ENCODE measurements at regions not wholly inside any gene's neighbourhood (a gene's known extent, or its start where the extent isn't known, plus 50 kb on each side); places are given as distances from the start of the nearest gene placed in this dataset.

DNA sequence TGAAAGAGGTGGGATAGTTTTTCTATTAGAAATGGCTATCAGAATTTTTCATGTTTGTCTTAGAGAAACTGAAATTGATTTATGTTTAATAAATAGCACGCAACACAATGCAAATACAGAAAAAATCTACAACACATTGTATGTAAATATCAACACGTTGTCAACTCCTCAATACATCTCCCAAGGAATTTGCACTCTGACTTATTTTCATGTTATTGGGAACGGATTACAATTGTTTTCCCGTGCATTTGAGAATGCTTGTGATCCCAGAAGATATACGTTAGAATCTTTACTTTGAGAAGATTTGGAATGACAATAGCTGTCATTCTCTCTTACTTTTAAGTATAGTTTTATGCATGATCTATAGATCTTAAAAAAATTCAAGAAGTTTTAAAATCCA lies 313.8 kb upstream of the AKR1E2 start:
- WGBS, 3 donors: 76 to 89% (median 86%) methylated on average over 5 of the region's 5 CpGs
- Histone ChIP-seq H3K27me3 (no peaks in the 10 kb centered on the region), H3K4me3 (no peak overlapping the region), H3K36me3 (no peaks in the 10 kb centered on the region), H3K4me1 (ENCODE audit: insufficient read depth) (no peaks in the 10 kb centered on the region), H3K27ac (no peak overlapping the region), H3K9me3 (no peaks in the 10 kb centered on the region)
- intact Hi-C loops (cut with DNase I): no loop called here
- DNase-seq: no peak
- no peak for TF ChIP-seq EP300 (IDR thresholded peaks at IDR 0.05)
- TF ChIP-seq, protein P1, sequence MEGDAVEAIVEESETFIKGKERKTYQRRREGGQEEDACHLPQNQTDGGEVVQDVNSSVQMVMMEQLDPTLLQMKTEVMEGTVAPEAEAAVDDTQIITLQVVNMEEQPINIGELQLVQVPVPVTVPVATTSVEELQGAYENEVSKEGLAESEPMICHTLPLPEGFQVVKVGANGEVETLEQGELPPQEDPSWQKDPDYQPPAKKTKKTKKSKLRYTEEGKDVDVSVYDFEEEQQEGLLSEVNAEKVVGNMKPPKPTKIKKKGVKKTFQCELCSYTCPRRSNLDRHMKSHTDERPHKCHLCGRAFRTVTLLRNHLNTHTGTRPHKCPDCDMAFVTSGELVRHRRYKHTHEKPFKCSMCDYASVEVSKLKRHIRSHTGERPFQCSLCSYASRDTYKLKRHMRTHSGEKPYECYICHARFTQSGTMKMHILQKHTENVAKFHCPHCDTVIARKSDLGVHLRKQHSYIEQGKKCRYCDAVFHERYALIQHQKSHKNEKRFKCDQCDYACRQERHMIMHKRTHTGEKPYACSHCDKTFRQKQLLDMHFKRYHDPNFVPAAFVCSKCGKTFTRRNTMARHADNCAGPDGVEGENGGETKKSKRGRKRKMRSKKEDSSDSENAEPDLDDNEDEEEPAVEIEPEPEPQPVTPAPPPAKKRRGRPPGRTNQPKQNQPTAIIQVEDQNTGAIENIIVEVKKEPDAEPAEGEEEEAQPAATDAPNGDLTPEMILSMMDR (IDR thresholded peaks at IDR 0.05): no peak
- TF ChIP-seq POLR2A (IDR thresholded peaks at IDR 0.05): no peak

DNA sequence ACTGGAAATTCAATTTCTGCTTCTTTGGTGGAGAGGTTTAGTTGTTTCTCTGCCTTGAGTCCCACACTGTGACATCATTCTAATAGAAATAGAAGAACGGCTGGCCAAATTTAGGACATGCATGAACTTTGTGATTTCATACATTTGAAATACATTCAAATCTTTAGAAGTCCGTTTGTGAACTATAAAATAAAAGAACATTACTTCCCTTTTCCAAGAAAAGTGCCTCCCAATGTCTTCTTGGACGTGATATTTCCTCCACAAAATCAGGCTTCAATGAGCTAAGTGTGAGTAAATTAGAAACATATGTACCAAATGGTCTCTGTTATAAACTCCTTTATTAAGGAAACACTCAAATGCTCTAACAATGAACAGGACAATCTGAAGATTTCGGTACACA lies 314.5 kb upstream of the AKR1E2 start:
- H3K4me3 ChIP-seq: no peak overlapping the region
- no peaks in the 10 kb centered on the region for H3K4me1 ChIP-seq (ENCODE audit: insufficient read depth)
- H3K36me3 ChIP-seq: no peaks in the 10 kb centered on the region
- WGBS, 3 donors: 43 to 76% (median 68%) methylated on average over 4 of the region's 4 CpGs
- H3K27ac ChIP-seq: no peak overlapping the region
- no peaks in the 10 kb centered on the region for H3K9me3 ChIP-seq
- no peaks in the 10 kb centered on the region for H3K27me3 ChIP-seq
- DNase-seq: no peak
- no peak for TF ChIP-seq POLR2A (IDR thresholded peaks at IDR 0.05)
- TF ChIP-seq, protein P1 (IDR thresholded peaks at IDR 0.05): no peak
- TF ChIP-seq EP300 (IDR thresholded peaks at IDR 0.05): no peak
- intact Hi-C loops (cut with DNase I): no loop called here

DNA sequence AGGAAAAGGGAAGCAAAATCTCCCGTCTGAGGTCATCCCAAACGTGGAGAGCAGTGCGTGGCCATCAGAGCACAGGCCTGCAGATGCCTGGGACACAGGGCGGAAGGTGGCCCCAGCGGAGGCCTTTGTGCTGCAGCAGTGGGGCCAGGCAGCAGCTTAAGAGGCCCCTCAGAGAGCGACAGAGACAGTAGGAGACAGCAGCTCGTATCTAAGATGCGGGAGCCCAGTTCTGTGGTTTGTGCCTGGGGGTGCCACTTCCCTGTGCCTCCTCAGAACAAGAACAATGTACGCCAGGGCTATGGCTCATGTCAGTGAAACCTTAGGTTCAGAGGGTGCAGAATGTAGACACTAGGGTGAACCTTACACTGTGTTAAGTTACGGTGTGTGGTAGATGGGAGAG lies 316.6 kb upstream of the AKR1E2 start:
- no peaks in the 10 kb centered on the region for H3K9me3 ChIP-seq
- WGBS, 3 donors: 90 to 97% (median 93%) methylated on average over 10 of the region's 10 CpGs
- H3K36me3 ChIP-seq: no peaks in the 10 kb centered on the region
- H3K27ac ChIP-seq: no peak overlapping the region
- no peaks in the 10 kb centered on the region for H3K4me1 ChIP-seq (ENCODE audit: insufficient read depth)
- no peak for DNase-seq
- no peaks in the 10 kb centered on the region for H3K27me3 ChIP-seq
- H3K4me3 ChIP-seq: no peak overlapping the region
- intact Hi-C loops (cut with DNase I): no loop called here
- TF ChIP-seq POLR2A (IDR thresholded peaks at IDR 0.05): no peak
- TF ChIP-seq EP300 (IDR thresholded peaks at IDR 0.05): no peak
- TF ChIP-seq, protein P1 (IDR thresholded peaks at IDR 0.05): no peak

DNA sequence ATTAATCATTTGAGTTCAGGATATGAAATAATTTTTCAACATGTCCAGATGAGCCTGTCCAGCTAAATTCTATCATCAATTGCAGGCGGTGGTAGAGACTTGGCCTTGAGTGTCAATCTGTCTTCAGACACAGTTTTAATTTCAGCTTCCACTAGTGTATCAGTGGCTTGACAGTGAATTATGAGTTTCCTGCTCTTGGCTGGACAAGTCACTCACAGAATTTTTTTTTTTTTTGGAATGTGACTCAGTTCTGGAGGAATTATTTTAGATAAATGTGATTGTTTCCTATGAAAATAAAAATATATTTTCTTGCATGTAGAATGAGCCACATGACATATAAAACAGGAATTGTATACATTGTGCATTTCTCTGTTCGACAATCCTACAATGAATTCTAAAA lies 319.9 kb upstream of the AKR1E2 start:
- TF ChIP-seq POLR2A (IDR thresholded peaks at IDR 0.05) (no peak), EP300 (IDR thresholded peaks at IDR 0.05) (no peak)
- TF ChIP-seq, protein P1 (IDR thresholded peaks at IDR 0.05): no peak
- H3K36me3 ChIP-seq: no peaks in the 10 kb centered on the region
- intact Hi-C loops (cut with DNase I): no loop called here
- WGBS, 3 donors: 87 to 90% (median 88%) methylated on average over 2 of the region's 2 CpGs
- H3K27ac ChIP-seq: no peak overlapping the region
- H3K9me3 ChIP-seq: no peaks in the 10 kb centered on the region
- no peak for DNase-seq
- no peaks in the 10 kb centered on the region for H3K27me3 ChIP-seq
- H3K4me3 ChIP-seq: no peak overlapping the region
- H3K4me1 ChIP-seq (ENCODE audit: insufficient read depth): no peaks in the 10 kb centered on the region

DNA sequence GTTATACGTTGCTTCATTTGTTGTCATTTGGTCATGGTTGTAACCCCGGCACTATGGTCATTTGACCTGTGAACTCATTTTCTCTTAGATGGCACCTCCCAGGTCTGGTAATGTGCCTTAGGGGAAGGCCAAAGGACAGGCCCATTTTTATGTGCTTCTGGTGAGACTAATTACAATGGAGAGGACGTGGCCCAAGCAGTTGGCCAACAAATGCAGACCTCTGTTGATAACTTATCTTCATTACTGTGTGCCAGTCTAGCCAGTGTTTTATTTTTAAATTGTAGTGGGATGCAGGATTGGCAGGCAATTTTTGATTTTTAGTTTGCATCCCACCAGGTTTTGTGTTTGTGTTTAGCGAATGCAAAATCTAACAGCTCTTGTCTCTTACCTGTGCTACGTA lies 321.5 kb upstream of the AKR1E2 start:
- no peak for TF ChIP-seq EP300 (IDR thresholded peaks at IDR 0.05)
- TF ChIP-seq POLR2A (IDR thresholded peaks at IDR 0.05): no peak
- TF ChIP-seq, protein P1 (IDR thresholded peaks at IDR 0.05): no peak
- 95 to 96% (median 96%) methylated on average over 5 of the region's 5 CpGs for WGBS, 3 donors
- H3K4me3 ChIP-seq: no peak overlapping the region
- intact Hi-C loops (cut with DNase I): no loop called here
- DNase-seq: no peak
- H3K9me3 ChIP-seq: no peaks in the 10 kb centered on the region
- H3K27me3 ChIP-seq: no peaks in the 10 kb centered on the region
- H3K4me1 ChIP-seq (ENCODE audit: insufficient read depth): no peaks in the 10 kb centered on the region
- no peak overlapping the region for H3K27ac ChIP-seq
- H3K36me3 ChIP-seq: no peaks in the 10 kb centered on the region
